WTC11 (cell line): ENCODE measurements at regions not wholly inside any gene's neighbourhood (a gene's known extent, or its start where the extent isn't known, plus 50 kb on each side); places are given as distances from the start of the nearest gene placed in this dataset.

Experiments
- ATAC-seq: fragments of 200-7000 bp; cut with Tn5 transposase; 2 replicates; pipeline ENCODE4 v1.10.0; 2021; ENCODE audit warnings: mild to moderate bottlenecking, moderate library complexity
- CTCF ChIA-PET: fragments of 300-600 bp; sonication (Branson Sonifier 250); formaldehyde crosslinking; loops from one replicate; lab custom pipeline; 2021; ENCODE audit warnings: antibody characterized with exemption; lab: Charles Lee
- POLR2A ChIA-PET: fragments of 350-600 bp; sonication (Branson Sonifier 250); formaldehyde crosslinking; loops from one replicate; lab custom pipeline; 2021; ENCODE audit warnings: antibody characterized with exemption; lab: Charles Lee
- DNase-seq: peaks from one replicate; pipeline ENCODE4 v3.0.0; 2021; ENCODE audit warnings: low spot score
- H3K27ac Mint-ChIP-seq: 2 replicates; pipeline ENCODE4 v1.8.0; 2021; ENCODE audit warnings: mixed read lengths
- H3K27me3 Mint-ChIP-seq: 2 replicates; pipeline ENCODE4 v1.8.0; 2021; ENCODE audit warnings: low read depth, mild to moderate bottlenecking, moderate library complexity, mixed read lengths
- H3K36me3 Mint-ChIP-seq: 2 replicates; pipeline ENCODE4 v1.8.0; 2021; ENCODE audit warnings: mixed read lengths
- H3K4me1 Mint-ChIP-seq: 2 replicates; pipeline ENCODE4 v1.8.0; 2022; ENCODE audit warnings: mixed read lengths
- H3K4me3 Mint-ChIP-seq: 2 replicates; pipeline ENCODE4 v1.8.0; 2021; ENCODE audit warnings: mild to moderate bottlenecking, moderate library complexity, mixed read lengths
- H3K9me3 Mint-ChIP-seq: 2 replicates; pipeline ENCODE4 v1.8.0; 2021; ENCODE audit warnings: mixed read lengths
- AR ChIP-seq: fragments of 250-450 bp; sonication (Bioruptor Pico); IDR thresholded peaks from 2 replicates; pipeline ENCODE4 v1.9.0; 2021; ENCODE audit warnings: mild to moderate bottlenecking
- CREB1 ChIP-seq: sonication (generic); formaldehyde crosslinking; IDR thresholded peaks from 2 replicates; pipeline ENCODE4 v1.8.0; 2023; ENCODE audit warnings: mild to moderate bottlenecking, missing genetic modification reagents
- CTCF ChIP-seq: fragments of 200-600 bp; IDR thresholded peaks from 2 replicates; pipeline ENCODE4 v1.8.0; 2022; ENCODE audit warnings: antibody characterized with exemption
- ELF4 ChIP-seq: sonication (generic); formaldehyde crosslinking; IDR thresholded peaks from 2 replicates; pipeline ENCODE4 v1.8.1; 2022; ENCODE audit warnings: low read depth, mild to moderate bottlenecking, moderate library complexity, missing genetic modification reagents
- IRF1 ChIP-seq: sonication (generic); formaldehyde crosslinking; IDR thresholded peaks from 2 replicates; pipeline ENCODE4 v1.8.0; 2023; ENCODE audit warnings: missing genetic modification reagents
- KAT7 ChIP-seq: sonication (generic); formaldehyde crosslinking; IDR thresholded peaks from 2 replicates; pipeline ENCODE4 v1.8.1; 2023; ENCODE audit warnings: missing genetic modification reagents, mild to moderate bottlenecking, borderline replicate concordance
- NFYB ChIP-seq: sonication (generic); formaldehyde crosslinking; conservative IDR thresholded peaks from 2 replicates; pipeline ENCODE4 v1.8.0; 2022; ENCODE audit warnings: low read depth, missing genetic modification reagents
- RELA ChIP-seq: sonication (generic); formaldehyde crosslinking; IDR thresholded peaks from 2 replicates; pipeline ENCODE4 v1.8.1; 2022; ENCODE audit warnings: missing genetic modification reagents, mild to moderate bottlenecking, borderline replicate concordance
- STAT6 ChIP-seq: sonication (generic); formaldehyde crosslinking; conservative IDR thresholded peaks from 2 replicates; pipeline ENCODE4 v1.8.1; 2023; ENCODE audit warnings: mild to moderate bottlenecking, low read depth, missing genetic modification reagents, moderate library complexity
- TEAD1 ChIP-seq: sonication (generic); formaldehyde crosslinking; IDR thresholded peaks from 2 replicates; pipeline ENCODE4 v1.8.0; 2022; ENCODE audit warnings: mild to moderate bottlenecking, missing genetic modification reagents
- TEAD4 ChIP-seq: sonication (generic); formaldehyde crosslinking; IDR thresholded peaks from 2 replicates; pipeline ENCODE4 v1.8.0; 2022; ENCODE audit warnings: mild to moderate bottlenecking, missing genetic modification reagents
- USF2 ChIP-seq: sonication (generic); formaldehyde crosslinking; IDR thresholded peaks from 2 replicates; pipeline ENCODE4 v1.8.1; 2023; ENCODE audit warnings: mild to moderate bottlenecking, missing genetic modification reagents, moderate library complexity
- ZNF219 ChIP-seq: sonication (generic); formaldehyde crosslinking; IDR thresholded peaks from 2 replicates; pipeline ENCODE4 v1.8.0; 2023; ENCODE audit warnings: missing genetic modification reagents, mild to moderate bottlenecking, borderline replicate concordance
- ZNF317 ChIP-seq: sonication (generic); formaldehyde crosslinking; IDR thresholded peaks from 2 replicates; pipeline ENCODE4 v1.8.1; 2023; ENCODE audit warnings: low read depth, mild to moderate bottlenecking, moderate library complexity, missing genetic modification reagents, borderline replicate concordance
- TF ChIP-seq, protein P1 (sequence below): sonication (generic); formaldehyde crosslinking; IDR thresholded peaks from 2 replicates; pipeline ENCODE4 v1.8.1; 2022; ENCODE audit warnings: mild to moderate bottlenecking, missing genetic modification reagents, moderate library complexity, borderline replicate concordance
- TF ChIP-seq, protein P2 (sequence below): sonication (generic); formaldehyde crosslinking; IDR thresholded peaks from 2 replicates; pipeline ENCODE4 v1.8.1; 2023; ENCODE audit warnings: mild to moderate bottlenecking, missing genetic modification reagents, moderate library complexity
- TF ChIP-seq, protein P3 (sequence below): sonication (generic); formaldehyde crosslinking; IDR thresholded peaks from 2 replicates; pipeline ENCODE4 v1.8.1; 2023; ENCODE audit warnings: mild to moderate bottlenecking, missing genetic modification reagents
- TF ChIP-seq, protein P4 (sequence below): sonication (generic); formaldehyde crosslinking; IDR thresholded peaks from 2 replicates; pipeline ENCODE4 v1.8.1; 2023; ENCODE audit warnings: mild to moderate bottlenecking, missing genetic modification reagents

DNA sequence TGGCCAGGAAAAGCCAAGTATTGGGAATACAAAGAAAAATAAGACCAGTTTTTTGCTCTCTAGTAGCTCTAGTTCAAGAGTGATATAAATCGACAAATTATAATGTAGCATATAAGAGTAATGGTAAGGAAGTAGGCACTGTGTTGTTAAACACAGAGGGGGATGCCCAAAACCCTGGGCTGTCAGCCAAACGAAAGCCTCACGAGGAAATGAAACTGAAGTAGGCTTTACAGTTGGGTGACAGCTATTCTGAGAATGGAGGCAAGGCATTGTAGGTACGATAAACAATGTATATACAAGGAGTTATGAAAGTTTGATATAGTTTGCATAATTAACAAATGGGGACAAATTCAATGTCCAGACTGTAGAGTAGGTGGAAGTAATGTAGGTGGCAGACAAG is 176.4 kb downstream of the FAM181B start:
- Mint-ChIP-seq H3K9me3 (no peaks in the 10 kb centered on the region), H3K4me1 (peaks cover 13% of the 10 kb centered on the region), H3K27ac (no peak overlapping the region), H3K36me3 (no peaks in the 10 kb centered on the region), H3K4me3 (no peak overlapping the region), H3K27me3 (no peaks in the 10 kb centered on the region)
- ATAC-seq (no peak), DNase-seq (no peak)
- POLR2A ChIA-PET = no interaction called here
- CTCF ChIA-PET = no interaction called here
- TF ChIP-seq NFYB (CRISPR knock-in tag) (no peak), ELF4 (CRISPR knock-in tag) (no peak), RELA (CRISPR knock-in tag) (no peak), USF2 (no peak), IRF1 (CRISPR knock-in tag) (no peak), KAT7 (no peak), AR (no peak), TEAD1 (CRISPR knock-in tag) (no peak), CREB1 (no peak), TEAD4 (CRISPR knock-in tag) (no peak), STAT6 (CRISPR knock-in tag) (no peak)
- TF ChIP-seq, protein P1, sequence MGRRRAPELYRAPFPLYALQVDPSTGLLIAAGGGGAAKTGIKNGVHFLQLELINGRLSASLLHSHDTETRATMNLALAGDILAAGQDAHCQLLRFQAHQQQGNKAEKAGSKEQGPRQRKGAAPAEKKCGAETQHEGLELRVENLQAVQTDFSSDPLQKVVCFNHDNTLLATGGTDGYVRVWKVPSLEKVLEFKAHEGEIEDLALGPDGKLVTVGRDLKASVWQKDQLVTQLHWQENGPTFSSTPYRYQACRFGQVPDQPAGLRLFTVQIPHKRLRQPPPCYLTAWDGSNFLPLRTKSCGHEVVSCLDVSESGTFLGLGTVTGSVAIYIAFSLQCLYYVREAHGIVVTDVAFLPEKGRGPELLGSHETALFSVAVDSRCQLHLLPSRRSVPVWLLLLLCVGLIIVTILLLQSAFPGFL = no peak
- TF ChIP-seq, protein P2, sequence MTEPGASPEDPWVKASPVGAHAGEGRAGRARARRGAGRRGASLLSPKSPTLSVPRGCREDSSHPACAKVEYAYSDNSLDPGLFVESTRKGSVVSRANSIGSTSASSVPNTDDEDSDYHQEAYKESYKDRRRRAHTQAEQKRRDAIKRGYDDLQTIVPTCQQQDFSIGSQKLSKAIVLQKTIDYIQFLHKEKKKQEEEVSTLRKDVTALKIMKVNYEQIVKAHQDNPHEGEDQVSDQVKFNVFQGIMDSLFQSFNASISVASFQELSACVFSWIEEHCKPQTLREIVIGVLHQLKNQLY = no peak
- TF ChIP-seq, protein P3, sequence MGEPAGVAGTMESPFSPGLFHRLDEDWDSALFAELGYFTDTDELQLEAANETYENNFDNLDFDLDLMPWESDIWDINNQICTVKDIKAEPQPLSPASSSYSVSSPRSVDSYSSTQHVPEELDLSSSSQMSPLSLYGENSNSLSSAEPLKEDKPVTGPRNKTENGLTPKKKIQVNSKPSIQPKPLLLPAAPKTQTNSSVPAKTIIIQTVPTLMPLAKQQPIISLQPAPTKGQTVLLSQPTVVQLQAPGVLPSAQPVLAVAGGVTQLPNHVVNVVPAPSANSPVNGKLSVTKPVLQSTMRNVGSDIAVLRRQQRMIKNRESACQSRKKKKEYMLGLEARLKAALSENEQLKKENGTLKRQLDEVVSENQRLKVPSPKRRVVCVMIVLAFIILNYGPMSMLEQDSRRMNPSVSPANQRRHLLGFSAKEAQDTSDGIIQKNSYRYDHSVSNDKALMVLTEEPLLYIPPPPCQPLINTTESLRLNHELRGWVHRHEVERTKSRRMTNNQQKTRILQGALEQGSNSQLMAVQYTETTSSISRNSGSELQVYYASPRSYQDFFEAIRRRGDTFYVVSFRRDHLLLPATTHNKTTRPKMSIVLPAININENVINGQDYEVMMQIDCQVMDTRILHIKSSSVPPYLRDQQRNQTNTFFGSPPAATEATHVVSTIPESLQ = no peak
- TF ChIP-seq, all 79 proteins: peak for 0

DNA sequence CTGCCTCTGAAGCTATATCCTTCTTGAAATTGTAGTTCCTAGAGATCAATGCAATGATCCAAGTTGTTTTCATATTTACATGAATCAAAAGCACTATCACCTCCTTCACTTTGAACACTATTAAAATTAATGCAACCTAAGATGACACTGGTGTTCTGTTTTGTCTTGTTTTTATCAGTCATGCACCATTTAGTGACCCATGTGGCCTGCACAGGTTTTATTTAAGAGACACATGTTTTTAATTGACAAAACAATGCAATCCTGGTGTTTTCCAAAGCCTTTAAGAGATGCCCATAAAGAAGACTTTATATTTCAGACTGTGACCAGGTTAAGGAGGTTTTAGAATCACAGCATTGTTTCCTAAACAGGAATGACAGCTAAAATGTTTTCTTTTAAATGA is 177.5 kb downstream of the FAM181B start:
- ChIA-PET POLR2A (no interaction called here), CTCF (interaction anchor here (0.5 kb wide), 1 partner anchor 14 kb away, joined by 5 read pairs; no protein-coding TSS in a partner anchor)
- Mint-ChIP-seq H3K4me1 (peaks cover 11% of the 10 kb centered on the region), H3K27ac (no peak overlapping the region), H3K9me3 (no peaks in the 10 kb centered on the region), H3K36me3 (no peaks in the 10 kb centered on the region), H3K4me3 (no peak overlapping the region), H3K27me3 (no peaks in the 10 kb centered on the region)
- ATAC-seq (no peak), DNase-seq (no peak)
- TF ChIP-seq CTCF (no peak), ZNF317 (CRISPR knock-in tag) (no peak), ZNF219 (CRISPR knock-in tag) (no peak)
- TF ChIP-seq, protein P4, sequence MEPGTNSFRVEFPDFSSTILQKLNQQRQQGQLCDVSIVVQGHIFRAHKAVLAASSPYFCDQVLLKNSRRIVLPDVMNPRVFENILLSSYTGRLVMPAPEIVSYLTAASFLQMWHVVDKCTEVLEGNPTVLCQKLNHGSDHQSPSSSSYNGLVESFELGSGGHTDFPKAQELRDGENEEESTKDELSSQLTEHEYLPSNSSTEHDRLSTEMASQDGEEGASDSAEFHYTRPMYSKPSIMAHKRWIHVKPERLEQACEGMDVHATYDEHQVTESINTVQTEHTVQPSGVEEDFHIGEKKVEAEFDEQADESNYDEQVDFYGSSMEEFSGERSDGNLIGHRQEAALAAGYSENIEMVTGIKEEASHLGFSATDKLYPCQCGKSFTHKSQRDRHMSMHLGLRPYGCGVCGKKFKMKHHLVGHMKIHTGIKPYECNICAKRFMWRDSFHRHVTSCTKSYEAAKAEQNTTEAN = no peak
